Fibroblast of mammary gland (primary cell): ENCODE measurements at regions not wholly inside any gene's neighbourhood (a gene's known extent, or its start where the extent isn't known, plus 50 kb on each side); places are given as distances from the start of the nearest gene placed in this dataset.

ENCODE experiments used
- DNase-seq: peaks from one replicate; pipeline ENCODE4 v3.0.0-alpha.2; 2010; ENCODE audit warnings: low read depth
- H3K4me3 ChIP-seq: 2 replicates; pipeline ENCODE4 v1.5.1; 2011; ENCODE audit warnings: low read depth, mild to moderate bottlenecking, low read length, moderate library complexity; ENCODE audit not compliant: control insufficient read depth
- CTCF ChIP-seq: conservative IDR thresholded peaks from 2 replicates; pipeline ENCODE4 v1.5.1; 2011; ENCODE audit warnings: low read depth, low read length, inconsistent platforms; ENCODE audit not compliant: control insufficient read depth, insufficient read depth

- no peak for DNase-seq
Observed at GRCh38 chr12:126095748-126096510, 1030.7 kb downstream of the AACS start.

GRCh38 chr12:126106706-126107105 is 1041.5 kb downstream of the AACS start:
- no peak overlapping the region for H3K4me3 ChIP-seq
- DNase-seq, result no peak
- TF ChIP-seq CTCF, result no peak

More at GRCh38 chr12:126095748-126096510, 1030.7 kb downstream of the AACS start:
- H3K4me3 ChIP-seq, result no peak overlapping the region
- no peak for TF ChIP-seq CTCF

GRCh38 chr12:126107659-126108058 is 1042.4 kb downstream of the AACS start:
- no peak for DNase-seq
- no peak overlapping the region for H3K4me3 ChIP-seq
- no peak for TF ChIP-seq CTCF

GRCh38 chr12:126108247-126108646 is 1043.0 kb downstream of the AACS start:
- no peak for DNase-seq
- H3K4me3 ChIP-seq, result no peak overlapping the region
- no peak for TF ChIP-seq CTCF

- no peak for TF ChIP-seq CTCF
- H3K4me3 ChIP-seq, result no peak overlapping the region
- no peak for DNase-seq
Observed at GRCh38 chr12:126112141-126112540, 1046.9 kb downstream of the AACS start.

GRCh38 chr12:126112849-126113248 is 1047.6 kb downstream of the AACS start:
- no peak for TF ChIP-seq CTCF
- no peak for DNase-seq
- no peak overlapping the region for H3K4me3 ChIP-seq
